ENCODE measurements at regions not wholly inside any gene's neighbourhood (a gene's known extent, or its start where the extent isn't known, plus 50 kb on each side); places are given as distances from the start of the nearest gene placed in this dataset.

- Histone ChIP-seq H2BK5ac (ENCODE audit: low read depth, low read length, poor library complexity, severe bottlenecking) (no peak overlapping the region), H3K14ac (replicated peaks; ENCODE audit: low read depth, low read length) (no peak overlapping the region), H2AK5ac (ENCODE audit: low read depth, low read length) (no peak overlapping the region), H2BK15ac (ENCODE audit: low read depth, low read length) (no peak overlapping the region), H3K9me3 (ENCODE audit: control insufficient read depth, insufficient read depth, low read length) (0 out of 2 replicates have a peak, but pooled peaks cover 2% of the 10 kb centered on the region), H2AFZ (replicated peaks; ENCODE audit: low read length, poor library complexity) (no peak overlapping the region), H2BK20ac (ENCODE audit: low read depth, low read length) (no peak overlapping the region), H4K5ac (ENCODE audit: low read depth, low read length) (no peak overlapping the region), H3K4me1 (ENCODE audit: control insufficient read depth, insufficient read depth, low read length) (no peaks in the 10 kb centered on the region), H3K23ac (ENCODE audit: low read depth, low read length) (no peak overlapping the region), H3K9ac (ENCODE audit: low read depth, low read length) (no peak overlapping the region), H3K4me3 (ENCODE audit: insufficient read depth, low read depth, low read length) (no peak overlapping the region), H4K20me1 (ENCODE audit: insufficient read depth, low read length) (no peaks in the 10 kb centered on the region), H2AK9ac (replicated peaks; ENCODE audit: low read depth, low read length, poor library complexity) (no peak overlapping the region), H3K27me3 (ENCODE audit: control insufficient read depth, insufficient read depth, low read length) (no peaks in the 10 kb centered on the region), H2BK120ac (ENCODE audit: low read depth, low read length) (no peak overlapping the region), H4K91ac (ENCODE audit: insufficient read depth, low read depth, low read length) (no peak overlapping the region), H3K56ac (ENCODE audit: extremely low read depth, insufficient read depth, low read length) (no peak overlapping the region), H3K18ac (ENCODE audit: low read depth, low read length) (no peak overlapping the region), H3K9me1 (ENCODE audit: insufficient read depth, low read length) (no peaks in the 10 kb centered on the region), H3K4me2 (ENCODE audit: low read depth, low read length) (no peak overlapping the region), H3K79me1 (ENCODE audit: low read depth in 1 of 2, low read length in 2 of 2) (no peaks in the 10 kb centered on the region), H3K36me3 (ENCODE audit: control insufficient read depth, insufficient read depth, low read length) (no peaks in the 10 kb centered on the region), H3K4ac (ENCODE audit: low read depth, low read length) (no peak overlapping the region), H4K8ac (ENCODE audit: low read depth in 2 of 2, low read length in 2 of 2) (no peak overlapping the region), H3K27ac (ENCODE audit: insufficient read depth, low read length) (no peak overlapping the region)
- in situ Hi-C loops (cut with MboI; ENCODE audit: low sequenced_read_pairs) (no loop called here), dilution Hi-C loops (cut with HindIII; ENCODE audit: low sequenced_read_pairs, unreplicated experiment) (no loop called here), intact Hi-C loops (cut with micrococcal nuclease) (no loop called here)
- TF ChIP-seq ELK1 (IDR thresholded peaks at IDR 0.05; ENCODE audit: borderline replicate concordance, low read depth, low read length) (no peak), RFX5 (IDR thresholded peaks at IDR 0.05; ENCODE audit: low read depth, low read length) (no peak), FOS (IDR thresholded peaks at IDR 0.05; ENCODE audit: low read depth, low read length) (no peak), CEBPB (IDR thresholded peaks at IDR 0.05; ENCODE audit: low read depth, low read length) (no peak), MXI1 (IDR thresholded peaks at IDR 0.05; ENCODE audit: borderline replicate concordance, low read depth, low read length) (no peak), MAZ (IDR thresholded peaks at IDR 0.05; ENCODE audit: borderline replicate concordance, low read depth, low read length) (no peak), NFE2L2 (IDR thresholded peaks at IDR 0.05; ENCODE audit: low read depth, low read length) (no peak), RCOR1 (IDR thresholded peaks at IDR 0.05; ENCODE audit: insufficient replicate concordance, low read length) (no peak), SMC3 (IDR thresholded peaks at IDR 0.05; ENCODE audit: low read depth, low read length) (no peak), CHD1 (IDR thresholded peaks at IDR 0.05; ENCODE audit: low read depth, low read length) (no peak), BHLHE40 (IDR thresholded peaks at IDR 0.05; ENCODE audit: low read depth, low read length) (no peak), RAD21 (IDR thresholded peaks at IDR 0.05; ENCODE audit: low read length) (no peak), POLR2A (IDR thresholded peaks at IDR 0.05; ENCODE audit: low read depth, low read length) (no peak)
- BruUV-seq (replicated peaks): no TSS peak
- WGBS, 2 experiments (ENCODE audit: extremely low coverage in 2 of 2, insufficient read length in 1 of 2): no CpG with 5 or more reads among the region's 3 CpGs
- ChIA-PET POLR2A (ENCODE audit: unreplicated experiment) (no interaction called here), CTCF (no interaction called here)
- DNase-seq (no peak), ATAC-seq (ENCODE audit: low read depth) (no peak)
These were observed 562.8 kb upstream of the SGCG start for GRCh38 chr13:22618002-22618401.
